ENCODE measurements at regions not wholly inside any gene's neighbourhood (a gene's known extent, or its start where the extent isn't known, plus 50 kb on each side); places are given as distances from the start of the nearest gene placed in this dataset.

DNA sequence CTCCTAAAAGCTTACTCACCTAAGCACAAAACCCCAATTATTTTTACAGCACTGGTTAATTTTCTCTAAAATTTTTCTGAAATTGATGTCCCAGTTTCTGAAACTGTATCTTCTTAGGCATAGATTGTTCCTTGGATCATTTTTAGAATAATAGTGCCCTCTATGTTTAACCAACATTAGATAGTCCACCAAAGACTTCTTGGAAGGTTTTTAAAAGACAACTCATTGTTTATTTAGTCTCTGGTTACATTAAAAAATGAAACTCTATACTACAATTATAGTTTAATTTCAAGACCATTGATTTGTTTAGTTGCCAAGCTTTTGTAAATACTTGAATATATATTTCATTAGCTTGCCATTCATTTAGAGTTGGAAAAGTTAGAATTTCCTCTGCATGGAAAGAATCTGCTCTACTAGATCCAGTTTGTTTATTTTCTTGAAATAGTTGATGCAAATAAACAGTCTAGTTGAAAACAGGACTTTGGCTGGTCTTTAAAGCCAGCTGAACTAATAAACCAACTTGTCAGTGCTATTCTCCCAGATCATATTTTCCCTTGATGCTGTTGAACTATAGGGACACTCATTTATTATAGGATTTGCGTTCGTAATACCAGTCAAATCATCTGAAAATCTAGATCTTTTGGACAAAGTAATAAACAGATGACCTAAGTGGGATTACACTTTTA is 990.5 kb downstream of the TLE1 start:
- no peak overlapping the region for H3K27ac ChIP-seq
- DNase-seq, result no peak

DNA sequence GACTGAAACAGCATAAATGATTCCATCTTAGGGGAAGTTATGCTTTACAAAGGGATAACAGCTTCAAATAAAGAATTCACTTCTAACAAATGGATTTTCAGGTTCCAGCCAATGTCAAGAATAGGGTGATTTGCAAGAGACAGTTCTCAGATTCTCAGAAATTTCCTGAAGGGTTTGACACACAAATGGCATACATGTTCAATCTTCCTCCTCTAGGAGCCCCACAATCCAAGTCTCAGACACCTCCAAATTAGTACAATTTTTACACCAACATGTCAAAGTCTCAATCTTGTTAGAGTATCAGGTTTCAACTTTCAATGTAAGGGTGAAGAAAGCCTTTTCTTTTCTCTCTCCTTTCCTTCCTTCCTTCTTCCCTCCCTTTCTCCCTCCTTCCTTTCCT is 996.6 kb downstream of the TLE1 start:
- H3K4me1 ChIP-seq, result no peaks in the 10 kb centered on the region
- intact Hi-C loops (cut with DNase I), result no loop called here
- no peak overlapping the region for H3K4me3 ChIP-seq
- no peak overlapping the region for H3K27ac ChIP-seq
- no peaks in the 10 kb centered on the region for H3K36me3 ChIP-seq (replicated peaks in 1 of 2; ENCODE audit: insufficient read depth in 1 of 2, low read depth in 2 of 2)
- H3K9me3 ChIP-seq, result no peaks in the 10 kb centered on the region
- ATAC-seq (no peak), DNase-seq (no peak)
- no peaks in the 10 kb centered on the region for H3K27me3 ChIP-seq
- TF ChIP-seq, protein P1, sequence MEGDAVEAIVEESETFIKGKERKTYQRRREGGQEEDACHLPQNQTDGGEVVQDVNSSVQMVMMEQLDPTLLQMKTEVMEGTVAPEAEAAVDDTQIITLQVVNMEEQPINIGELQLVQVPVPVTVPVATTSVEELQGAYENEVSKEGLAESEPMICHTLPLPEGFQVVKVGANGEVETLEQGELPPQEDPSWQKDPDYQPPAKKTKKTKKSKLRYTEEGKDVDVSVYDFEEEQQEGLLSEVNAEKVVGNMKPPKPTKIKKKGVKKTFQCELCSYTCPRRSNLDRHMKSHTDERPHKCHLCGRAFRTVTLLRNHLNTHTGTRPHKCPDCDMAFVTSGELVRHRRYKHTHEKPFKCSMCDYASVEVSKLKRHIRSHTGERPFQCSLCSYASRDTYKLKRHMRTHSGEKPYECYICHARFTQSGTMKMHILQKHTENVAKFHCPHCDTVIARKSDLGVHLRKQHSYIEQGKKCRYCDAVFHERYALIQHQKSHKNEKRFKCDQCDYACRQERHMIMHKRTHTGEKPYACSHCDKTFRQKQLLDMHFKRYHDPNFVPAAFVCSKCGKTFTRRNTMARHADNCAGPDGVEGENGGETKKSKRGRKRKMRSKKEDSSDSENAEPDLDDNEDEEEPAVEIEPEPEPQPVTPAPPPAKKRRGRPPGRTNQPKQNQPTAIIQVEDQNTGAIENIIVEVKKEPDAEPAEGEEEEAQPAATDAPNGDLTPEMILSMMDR (IDR thresholded peaks at IDR 0.05), result no peak
- no peak for TF ChIP-seq POLR2A (IDR thresholded peaks at IDR 0.05)

More for the DNA sequence above, 990.5 kb downstream of the TLE1 start:
- no peak for TF ChIP-seq POLR2A (IDR thresholded peaks at IDR 0.05)
- TF ChIP-seq, protein P1 (IDR thresholded peaks at IDR 0.05), result no peak
- 72 to 74% methylated on average over 2 of the region's 2 CpGs for WGBS, 2 donors
- ATAC-seq, result no peak
- no peaks in the 10 kb centered on the region for H3K9me3 ChIP-seq
- H3K36me3 ChIP-seq (replicated peaks in 1 of 2; ENCODE audit: insufficient read depth in 1 of 2, low read depth in 2 of 2), result no peaks in the 10 kb centered on the region
- H3K27me3 ChIP-seq, result no peaks in the 10 kb centered on the region
- no peak overlapping the region for H3K4me3 ChIP-seq
- intact Hi-C loops (cut with DNase I), result no loop called here
- no peaks in the 10 kb centered on the region for H3K4me1 ChIP-seq

GRCh38 chr9:80691229-80691628 is 998.1 kb downstream of the TLE1 start:
- ATAC-seq, result no peak
- no peaks in the 10 kb centered on the region for H3K9me3 ChIP-seq
- TF ChIP-seq, protein P1 (IDR thresholded peaks at IDR 0.05), result no peak
- TF ChIP-seq POLR2A (IDR thresholded peaks at IDR 0.05), result no peak
- H3K27ac ChIP-seq, result no peak overlapping the region
- no peaks in the 10 kb centered on the region for H3K36me3 ChIP-seq (replicated peaks in 1 of 2; ENCODE audit: insufficient read depth in 1 of 2, low read depth in 2 of 2)
- no peaks in the 10 kb centered on the region for H3K4me1 ChIP-seq
- intact Hi-C loops (cut with DNase I), result no loop called here
- H3K27me3 ChIP-seq, result no peaks in the 10 kb centered on the region
- no peak overlapping the region for H3K4me3 ChIP-seq
- DNase-seq, result no peak

DNA sequence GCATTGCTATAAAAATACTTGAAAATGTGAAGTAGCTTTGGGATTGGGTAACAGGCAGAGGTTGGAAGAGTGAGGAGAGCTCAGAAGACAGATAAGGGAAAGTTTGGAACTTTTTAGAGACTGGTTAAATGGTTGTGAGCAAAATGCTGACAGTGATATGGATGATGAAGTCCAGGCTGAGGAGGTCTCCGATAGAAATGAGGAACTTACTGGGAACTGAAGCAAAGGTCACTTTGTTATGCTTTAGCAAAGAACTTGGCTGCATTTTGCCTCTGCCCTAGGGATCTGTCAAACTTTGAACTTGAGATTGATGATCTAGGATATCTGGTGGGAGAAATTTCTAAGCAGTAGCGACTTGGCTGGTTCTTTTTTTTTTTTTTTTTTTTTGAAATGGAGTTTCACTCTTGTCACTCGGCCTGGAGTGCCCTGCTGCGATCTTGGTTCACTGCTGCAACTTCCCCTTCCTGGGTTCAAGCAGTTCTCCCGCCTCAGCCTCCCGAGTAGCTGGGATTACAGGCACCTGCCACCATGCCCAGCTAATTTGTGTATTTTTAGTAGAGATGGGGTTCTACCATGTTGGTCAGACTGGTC is 998.9 kb downstream of the TLE1 start:
- intact Hi-C loops (cut with DNase I), result no loop called here
- H3K27ac ChIP-seq, result no peak overlapping the region
- no peaks in the 10 kb centered on the region for H3K9me3 ChIP-seq
- H3K27me3 ChIP-seq, result no peaks in the 10 kb centered on the region
- no peaks in the 10 kb centered on the region for H3K4me1 ChIP-seq
- DNase-seq, result no peak
- TF ChIP-seq POLR2A (IDR thresholded peaks at IDR 0.05), result no peak
- TF ChIP-seq, protein P1 (IDR thresholded peaks at IDR 0.05), result no peak
- H3K36me3 ChIP-seq (replicated peaks in 1 of 2; ENCODE audit: insufficient read depth in 1 of 2, low read depth in 2 of 2), result no peaks in the 10 kb centered on the region
- no peak overlapping the region for H3K4me3 ChIP-seq
- 32 to 47% methylated on average over 6 of the region's 6 CpGs for WGBS, 2 donors
- no peak for ATAC-seq

GRCh38 chr9:80679916-80680315 is 1009.4 kb downstream of the TLE1 start:
- Histone ChIP-seq H3K36me3 (replicated peaks in 1 of 2; ENCODE audit: insufficient read depth in 1 of 2, low read depth in 2 of 2) (no peaks in the 10 kb centered on the region), H3K4me1 (no peaks in the 10 kb centered on the region), H3K9me3 (no peaks in the 10 kb centered on the region), H3K4me3 (no peak overlapping the region), H3K27ac (no peak overlapping the region), H3K27me3 (no peaks in the 10 kb centered on the region)
- no peak for TF ChIP-seq POLR2A (IDR thresholded peaks at IDR 0.05)
- TF ChIP-seq, protein P1 (IDR thresholded peaks at IDR 0.05), result no peak
- intact Hi-C loops (cut with DNase I), result no loop called here
- ATAC-seq (no peak), DNase-seq (no peak)

Measured in body of pancreas (tissue), 4 donors.